SK-N-SH treated with all-trans-retinoic acid at 6 μM for 48 hours (cell line): ENCODE measurements at regions not wholly inside any gene's neighbourhood (a gene's known extent, or its start where the extent isn't known, plus 50 kb on each side); places are given as distances from the start of the nearest gene placed in this dataset.

ENCODE experiments used
- ATAC-seq: fragments of 200-7000 bp; cut with Tn5 transposase; 3 replicates; pipeline ENCODE4 v1.9.1; 2020; ENCODE audit warnings: mild to moderate bottlenecking, moderate library complexity
- ARNTL ChIP-seq: fragments of 450-650 bp; formaldehyde crosslinking; IDR thresholded peaks from 2 replicates; pipeline ENCODE4 v1.5.0; 2020; ENCODE audit warnings: low read depth, mild to moderate bottlenecking, moderate library complexity, borderline replicate concordance
- BACH2 ChIP-seq: fragments of 250-450 bp; sonication (Bioruptor Pico); IDR thresholded peaks from 2 replicates; pipeline ENCODE4 v1.9.0; 2021; ENCODE audit warnings: mild to moderate bottlenecking, borderline replicate concordance
- CSDC2 ChIP-seq: fragments of 250-450 bp; sonication (Bioruptor Pico); IDR thresholded peaks from 2 replicates; pipeline ENCODE4 v1.5.0; 2020; ENCODE audit warnings: mild to moderate bottlenecking, moderate library complexity
- ESRRG ChIP-seq: fragments of 250-450 bp; sonication (Bioruptor Pico); IDR thresholded peaks from 2 replicates; pipeline ENCODE4 v1.6.1; 2021; ENCODE audit warnings: mild to moderate bottlenecking
- GLIS3 ChIP-seq: fragments of 250-450 bp; sonication (Bioruptor Pico); IDR thresholded peaks from 2 replicates; pipeline ENCODE4 v1.5.0; 2020; ENCODE audit warnings: mild to moderate bottlenecking, moderate library complexity
- ISL1 ChIP-seq: fragments of 250-450 bp; sonication (Bioruptor Pico); IDR thresholded peaks from 2 replicates; pipeline ENCODE4 v2.1.2; 2022; ENCODE audit warnings: mild to moderate bottlenecking, moderate library complexity
- OSR1 ChIP-seq: fragments of 250-450 bp; sonication (Bioruptor Pico); IDR thresholded peaks from 2 replicates; pipeline ENCODE4 v1.8.0; 2022; ENCODE audit warnings: moderate library complexity, mild to moderate bottlenecking, inconsistent platforms
- PPARA ChIP-seq: fragments of 250-450 bp; sonication (Bioruptor Pico); IDR thresholded peaks from 2 replicates; pipeline ENCODE4 v1.5.0; 2020; ENCODE audit warnings: mild to moderate bottlenecking, borderline replicate concordance
- SNAI2 ChIP-seq: fragments of 250-450 bp; sonication (Bioruptor Pico); IDR thresholded peaks from 2 replicates; pipeline ENCODE4 v1.5.0; 2020; ENCODE audit warnings: mild to moderate bottlenecking, moderate library complexity
- TCF4 ChIP-seq: fragments of 250-450 bp; sonication (Bioruptor Pico); IDR thresholded peaks from 2 replicates; pipeline ENCODE4 v1.8.0; 2021; ENCODE audit warnings: mild to moderate bottlenecking, moderate library complexity, borderline replicate concordance
- TOX ChIP-seq: fragments of 250-450 bp; sonication (Bioruptor Pico); IDR thresholded peaks from 2 replicates; pipeline ENCODE4 v1.8.0; 2021; ENCODE audit warnings: mild to moderate bottlenecking, moderate library complexity, borderline replicate concordance
- ZC3H10 ChIP-seq: fragments of 250-450 bp; sonication (Bioruptor Pico); IDR thresholded peaks from 2 replicates; pipeline ENCODE4 v1.5.1; 2021; ENCODE audit warnings: mild to moderate bottlenecking, moderate library complexity
- ZFP3 ChIP-seq: fragments of 250-450 bp; sonication (Bioruptor Pico); IDR thresholded peaks from 2 replicates; pipeline ENCODE4 v1.5.0; 2020; ENCODE audit warnings: mild to moderate bottlenecking, moderate library complexity
- ZFP30 ChIP-seq: fragments of 450-650 bp; formaldehyde crosslinking; IDR thresholded peaks from 2 replicates; pipeline ENCODE4 v1.5.0; 2022; ENCODE audit warnings: mild to moderate bottlenecking, moderate library complexity
- ZNF565 ChIP-seq: fragments of 450-650 bp; formaldehyde crosslinking; conservative IDR thresholded peaks from 2 replicates; pipeline ENCODE4 v1.5.0; 2020; ENCODE audit warnings: low read depth, mild to moderate bottlenecking, moderate library complexity
- ZNF70 ChIP-seq: fragments of 450-650 bp; formaldehyde crosslinking; IDR thresholded peaks from 2 replicates; pipeline ENCODE4 v1.5.0; 2020; ENCODE audit warnings: mild to moderate bottlenecking, moderate library complexity
- TF ChIP-seq, protein P1 (sequence below): fragments of 250-450 bp; sonication (Bioruptor Pico); IDR thresholded peaks from 2 replicates; pipeline ENCODE4 v1.5.0; 2020; ENCODE audit warnings: mild to moderate bottlenecking, moderate library complexity
- TF ChIP-seq, protein P2 (sequence below): fragments of 250-450 bp; sonication (Bioruptor Pico); IDR thresholded peaks from 2 replicates; pipeline ENCODE4 v1.5.1; 2020; ENCODE audit warnings: low read depth, mild to moderate bottlenecking, moderate library complexity
- TF ChIP-seq, protein P3 (sequence below): fragments of 250-450 bp; sonication (Bioruptor Pico); IDR thresholded peaks from 2 replicates; pipeline ENCODE4 v1.8.0; 2021; ENCODE audit warnings: low read depth, mild to moderate bottlenecking, moderate library complexity, borderline replicate concordance
- TF ChIP-seq, protein P4 (sequence below): fragments of 250-450 bp; sonication (Bioruptor Pico); IDR thresholded peaks from 2 replicates; pipeline ENCODE4 v1.5.1; 2021; ENCODE audit warnings: mild to moderate bottlenecking, moderate library complexity

DNA sequence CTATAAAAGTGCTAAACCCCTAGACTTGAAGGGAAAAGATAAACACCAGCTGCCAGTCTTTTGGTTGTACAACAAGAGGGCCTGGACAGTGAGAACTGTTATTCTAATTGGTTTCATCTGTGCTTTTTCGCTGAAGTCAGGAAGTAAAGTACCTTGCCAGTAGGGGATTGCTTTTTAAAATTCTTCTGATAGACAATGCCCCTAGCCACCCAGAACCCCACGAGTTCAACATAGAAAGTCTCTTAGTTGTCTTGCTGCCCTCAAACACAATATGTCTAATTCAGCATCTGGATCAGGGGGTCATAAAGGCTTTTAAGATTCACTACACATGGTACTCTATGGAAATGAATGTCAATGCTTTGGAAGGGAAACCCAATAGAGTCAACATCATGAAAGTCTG, 289.2 kb downstream of the TBX15 start:
- TF ChIP-seq PPARA (CRISPR knock-in tag) (no peak), ESRRG (no peak), ZFP30 (CRISPR knock-in tag) (no peak), ZFP3 (CRISPR knock-in tag) (no peak), ZC3H10 (CRISPR knock-in tag) (no peak), TCF4 (no peak), ZNF70 (CRISPR knock-in tag) (no peak), CSDC2 (CRISPR knock-in tag) (no peak), BACH2 (CRISPR knock-in tag) (no peak), OSR1 (CRISPR knock-in tag) (no peak), ISL1 (no peak), GLIS3 (CRISPR knock-in tag) (no peak), SNAI2 (CRISPR knock-in tag) (no peak)
- TF ChIP-seq, protein P1, sequence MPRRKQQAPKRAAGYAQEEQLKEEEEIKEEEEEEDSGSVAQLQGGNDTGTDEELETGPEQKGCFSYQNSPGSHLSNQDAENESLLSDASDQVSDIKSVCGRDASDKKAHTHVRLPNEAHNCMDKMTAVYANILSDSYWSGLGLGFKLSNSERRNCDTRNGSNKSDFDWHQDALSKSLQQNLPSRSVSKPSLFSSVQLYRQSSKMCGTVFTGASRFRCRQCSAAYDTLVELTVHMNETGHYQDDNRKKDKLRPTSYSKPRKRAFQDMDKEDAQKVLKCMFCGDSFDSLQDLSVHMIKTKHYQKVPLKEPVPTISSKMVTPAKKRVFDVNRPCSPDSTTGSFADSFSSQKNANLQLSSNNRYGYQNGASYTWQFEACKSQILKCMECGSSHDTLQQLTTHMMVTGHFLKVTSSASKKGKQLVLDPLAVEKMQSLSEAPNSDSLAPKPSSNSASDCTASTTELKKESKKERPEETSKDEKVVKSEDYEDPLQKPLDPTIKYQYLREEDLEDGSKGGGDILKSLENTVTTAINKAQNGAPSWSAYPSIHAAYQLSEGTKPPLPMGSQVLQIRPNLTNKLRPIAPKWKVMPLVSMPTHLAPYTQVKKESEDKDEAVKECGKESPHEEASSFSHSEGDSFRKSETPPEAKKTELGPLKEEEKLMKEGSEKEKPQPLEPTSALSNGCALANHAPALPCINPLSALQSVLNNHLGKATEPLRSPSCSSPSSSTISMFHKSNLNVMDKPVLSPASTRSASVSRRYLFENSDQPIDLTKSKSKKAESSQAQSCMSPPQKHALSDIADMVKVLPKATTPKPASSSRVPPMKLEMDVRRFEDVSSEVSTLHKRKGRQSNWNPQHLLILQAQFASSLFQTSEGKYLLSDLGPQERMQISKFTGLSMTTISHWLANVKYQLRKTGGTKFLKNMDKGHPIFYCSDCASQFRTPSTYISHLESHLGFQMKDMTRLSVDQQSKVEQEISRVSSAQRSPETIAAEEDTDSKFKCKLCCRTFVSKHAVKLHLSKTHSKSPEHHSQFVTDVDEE (CRISPR knock-in tag): no peak
- TF ChIP-seq, protein P2, sequence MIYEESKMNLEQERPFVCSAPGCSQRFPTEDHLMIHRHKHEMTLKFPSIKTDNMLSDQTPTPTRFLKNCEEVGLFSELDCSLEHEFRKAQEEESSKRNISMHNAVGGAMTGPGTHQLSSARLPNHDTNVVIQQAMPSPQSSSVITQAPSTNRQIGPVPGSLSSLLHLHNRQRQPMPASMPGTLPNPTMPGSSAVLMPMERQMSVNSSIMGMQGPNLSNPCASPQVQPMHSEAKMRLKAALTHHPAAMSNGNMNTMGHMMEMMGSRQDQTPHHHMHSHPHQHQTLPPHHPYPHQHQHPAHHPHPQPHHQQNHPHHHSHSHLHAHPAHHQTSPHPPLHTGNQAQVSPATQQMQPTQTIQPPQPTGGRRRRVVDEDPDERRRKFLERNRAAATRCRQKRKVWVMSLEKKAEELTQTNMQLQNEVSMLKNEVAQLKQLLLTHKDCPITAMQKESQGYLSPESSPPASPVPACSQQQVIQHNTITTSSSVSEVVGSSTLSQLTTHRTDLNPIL: no peak
- TF ChIP-seq, all 23 proteins: peak for 0

DNA sequence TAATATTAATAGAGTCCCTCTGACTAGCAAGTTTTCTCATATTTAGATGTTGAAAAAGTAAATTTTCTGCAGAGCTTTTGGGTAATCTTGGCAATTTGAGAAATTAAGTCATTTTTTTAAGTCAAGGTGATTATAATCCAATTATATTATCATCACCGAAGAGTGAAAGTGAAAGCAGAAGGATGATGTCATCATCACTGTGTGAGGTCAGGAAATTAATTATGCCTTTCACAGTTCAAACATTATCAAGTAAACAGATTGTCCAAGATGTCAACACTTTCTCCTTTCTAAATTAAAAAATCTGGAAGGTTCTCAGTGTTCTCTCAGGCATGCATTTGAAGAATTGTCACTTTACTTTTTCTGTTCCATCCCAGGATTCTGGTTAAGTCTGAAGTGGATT, 296.0 kb downstream of the TBX15 start:
- ATAC-seq: no peak
- TF ChIP-seq ZFP30 (CRISPR knock-in tag): no peak
- TF ChIP-seq GLIS3 (CRISPR knock-in tag): no peak
- no peak for TF ChIP-seq SNAI2 (CRISPR knock-in tag)
- TF ChIP-seq ZC3H10 (CRISPR knock-in tag): no peak
- TF ChIP-seq TOX (CRISPR knock-in tag): no peak
- TF ChIP-seq, protein P3, sequence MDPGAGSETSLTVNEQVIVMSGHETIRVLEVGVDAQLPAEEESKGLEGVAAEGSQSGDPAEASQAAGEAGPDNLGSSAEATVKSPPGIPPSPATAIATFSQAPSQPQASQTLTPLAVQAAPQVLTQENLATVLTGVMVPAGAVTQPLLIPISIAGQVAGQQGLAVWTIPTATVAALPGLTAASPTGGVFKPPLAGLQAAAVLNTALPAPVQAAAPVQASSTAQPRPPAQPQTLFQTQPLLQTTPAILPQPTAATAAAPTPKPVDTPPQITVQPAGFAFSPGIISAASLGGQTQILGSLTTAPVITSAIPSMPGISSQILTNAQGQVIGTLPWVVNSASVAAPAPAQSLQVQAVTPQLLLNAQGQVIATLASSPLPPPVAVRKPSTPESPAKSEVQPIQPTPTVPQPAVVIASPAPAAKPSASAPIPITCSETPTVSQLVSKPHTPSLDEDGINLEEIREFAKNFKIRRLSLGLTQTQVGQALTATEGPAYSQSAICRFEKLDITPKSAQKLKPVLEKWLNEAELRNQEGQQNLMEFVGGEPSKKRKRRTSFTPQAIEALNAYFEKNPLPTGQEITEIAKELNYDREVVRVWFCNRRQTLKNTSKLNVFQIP (CRISPR knock-in tag): no peak
- no peak for TF ChIP-seq ZNF565 (CRISPR knock-in tag)
- TF ChIP-seq ZNF70 (CRISPR knock-in tag): no peak
- TF ChIP-seq CSDC2 (CRISPR knock-in tag): no peak
- TF ChIP-seq ISL1: no peak
- TF ChIP-seq ESRRG: no peak
- TF ChIP-seq, protein P4, sequence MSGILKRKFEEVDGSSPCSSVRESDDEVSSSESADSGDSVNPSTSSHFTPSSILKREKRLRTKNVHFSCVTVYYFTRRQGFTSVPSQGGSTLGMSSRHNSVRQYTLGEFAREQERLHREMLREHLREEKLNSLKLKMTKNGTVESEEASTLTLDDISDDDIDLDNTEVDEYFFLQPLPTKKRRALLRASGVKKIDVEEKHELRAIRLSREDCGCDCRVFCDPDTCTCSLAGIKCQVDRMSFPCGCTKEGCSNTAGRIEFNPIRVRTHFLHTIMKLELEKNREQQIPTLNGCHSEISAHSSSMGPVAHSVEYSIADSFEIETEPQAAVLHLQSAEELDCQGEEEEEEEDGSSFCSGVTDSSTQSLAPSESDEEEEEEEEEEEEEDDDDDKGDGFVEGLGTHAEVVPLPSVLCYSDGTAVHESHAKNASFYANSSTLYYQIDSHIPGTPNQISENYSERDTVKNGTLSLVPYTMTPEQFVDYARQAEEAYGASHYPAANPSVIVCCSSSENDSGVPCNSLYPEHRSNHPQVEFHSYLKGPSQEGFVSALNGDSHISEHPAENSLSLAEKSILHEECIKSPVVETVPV (CRISPR knock-in tag): no peak
- TF ChIP-seq OSR1 (CRISPR knock-in tag): no peak
- TF ChIP-seq TCF4: no peak

More for the DNA sequence above, 289.2 kb downstream of the TBX15 start:
- ATAC-seq: no peak

DNA sequence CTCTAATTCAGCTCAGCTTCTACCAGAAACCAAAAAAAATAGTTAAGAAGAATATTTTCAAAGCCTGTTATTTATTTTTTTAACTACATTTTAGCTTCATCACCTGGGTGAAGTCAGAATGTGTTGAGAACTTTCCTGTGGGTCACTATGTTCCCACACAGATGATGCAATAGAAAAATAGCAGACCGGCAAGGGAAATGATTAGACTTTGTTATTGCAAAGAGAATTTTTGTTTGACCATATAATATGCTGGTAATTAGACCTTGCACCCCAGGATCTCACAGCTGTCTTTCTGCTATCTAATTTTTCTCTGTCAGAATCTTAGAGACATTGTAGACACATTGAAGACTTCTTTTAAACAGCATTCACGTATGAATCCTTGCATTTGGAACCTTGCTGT, 299.3 kb downstream of the TBX15 start:
- ATAC-seq: no peak

More for the DNA sequence above, 299.3 kb downstream of the TBX15 start:
- TF ChIP-seq ZC3H10 (CRISPR knock-in tag) (no peak), CSDC2 (CRISPR knock-in tag) (no peak), TOX (CRISPR knock-in tag) (no peak), ZNF565 (CRISPR knock-in tag) (no peak), OSR1 (CRISPR knock-in tag) (no peak), PPARA (CRISPR knock-in tag) (no peak), ZNF70 (CRISPR knock-in tag) (no peak), ARNTL (CRISPR knock-in tag) (no peak), ZFP3 (CRISPR knock-in tag) (no peak), TCF4 (no peak), GLIS3 (CRISPR knock-in tag) (no peak)
- TF ChIP-seq, protein P2: no peak
- TF ChIP-seq, protein P1 (CRISPR knock-in tag): no peak
- TF ChIP-seq, protein P4 (CRISPR knock-in tag): no peak
